Fibroblast of pulmonary artery (primary cell): ENCODE measurements at regions not wholly inside any gene's neighbourhood (a gene's known extent, or its start where the extent isn't known, plus 50 kb on each side); places are given as distances from the start of the nearest gene placed in this dataset.

Experiments
- DNase-seq: peaks from one replicate; pipeline ENCODE4 v3.0.0-alpha.2; 2010; ENCODE audit warnings: low read depth
- H3K4me3 ChIP-seq: replicated peaks from 2 replicates; pipeline ENCODE4 v1.5.1; 2011; ENCODE audit warnings: low read depth, mild to moderate bottlenecking, control low read depth, low read length, moderate library complexity
- TF ChIP-seq, protein P1 (sequence below): IDR thresholded peaks from 2 replicates; pipeline ENCODE4 v1.5.1; 2011; ENCODE audit warnings: mild to moderate bottlenecking, control low read depth, low read length, inconsistent platforms; ENCODE audit errors: missing control alignments

DNA sequence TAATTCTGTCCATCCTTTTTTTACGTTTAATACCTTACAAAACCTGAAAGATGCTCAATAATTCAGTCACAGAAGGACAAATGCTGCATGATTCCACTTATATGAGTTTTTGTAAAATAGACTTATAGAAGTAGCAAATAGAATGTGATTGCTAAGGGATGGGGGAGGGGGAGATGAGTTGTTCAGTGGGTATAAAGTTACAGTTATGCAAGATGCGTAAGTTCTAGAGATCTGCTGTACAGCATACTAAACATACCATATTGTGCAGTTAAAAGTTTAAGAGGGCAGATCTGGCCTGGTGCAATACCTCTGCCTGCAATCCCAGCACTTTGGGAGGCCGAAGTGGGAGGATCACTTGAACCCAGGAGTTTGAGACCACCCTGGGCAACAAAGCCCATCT, 78.8 kb downstream of the TET3 start:
- TF ChIP-seq, protein P1, sequence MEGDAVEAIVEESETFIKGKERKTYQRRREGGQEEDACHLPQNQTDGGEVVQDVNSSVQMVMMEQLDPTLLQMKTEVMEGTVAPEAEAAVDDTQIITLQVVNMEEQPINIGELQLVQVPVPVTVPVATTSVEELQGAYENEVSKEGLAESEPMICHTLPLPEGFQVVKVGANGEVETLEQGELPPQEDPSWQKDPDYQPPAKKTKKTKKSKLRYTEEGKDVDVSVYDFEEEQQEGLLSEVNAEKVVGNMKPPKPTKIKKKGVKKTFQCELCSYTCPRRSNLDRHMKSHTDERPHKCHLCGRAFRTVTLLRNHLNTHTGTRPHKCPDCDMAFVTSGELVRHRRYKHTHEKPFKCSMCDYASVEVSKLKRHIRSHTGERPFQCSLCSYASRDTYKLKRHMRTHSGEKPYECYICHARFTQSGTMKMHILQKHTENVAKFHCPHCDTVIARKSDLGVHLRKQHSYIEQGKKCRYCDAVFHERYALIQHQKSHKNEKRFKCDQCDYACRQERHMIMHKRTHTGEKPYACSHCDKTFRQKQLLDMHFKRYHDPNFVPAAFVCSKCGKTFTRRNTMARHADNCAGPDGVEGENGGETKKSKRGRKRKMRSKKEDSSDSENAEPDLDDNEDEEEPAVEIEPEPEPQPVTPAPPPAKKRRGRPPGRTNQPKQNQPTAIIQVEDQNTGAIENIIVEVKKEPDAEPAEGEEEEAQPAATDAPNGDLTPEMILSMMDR = no peak
- DNase-seq = peak; percentile 5
- H3K4me3 ChIP-seq = no peak overlapping the region

DNA sequence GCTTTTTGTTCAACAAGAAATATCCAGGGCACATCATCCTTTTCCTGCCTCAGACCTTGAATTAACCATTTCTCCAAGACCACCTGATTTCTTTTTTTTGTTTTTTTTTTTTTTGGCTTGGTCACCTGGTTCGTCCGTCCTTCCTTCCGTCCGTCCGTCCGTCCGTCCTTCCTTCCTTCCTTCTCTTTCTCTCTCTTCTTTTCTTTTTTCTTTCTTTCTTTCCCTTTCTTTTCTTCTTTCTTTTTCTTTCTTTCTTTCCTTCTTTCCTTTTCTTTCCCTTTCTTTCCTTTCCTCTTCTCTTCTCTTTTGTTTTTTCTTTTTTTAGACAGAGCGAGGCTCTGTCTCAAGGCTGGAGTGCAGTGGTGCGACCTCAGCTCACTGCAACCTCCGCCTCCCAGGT, 80.7 kb downstream of the TET3 start:
- no peak overlapping the region for H3K4me3 ChIP-seq
- TF ChIP-seq, protein P1 = no peak
- no peak for DNase-seq

DNA sequence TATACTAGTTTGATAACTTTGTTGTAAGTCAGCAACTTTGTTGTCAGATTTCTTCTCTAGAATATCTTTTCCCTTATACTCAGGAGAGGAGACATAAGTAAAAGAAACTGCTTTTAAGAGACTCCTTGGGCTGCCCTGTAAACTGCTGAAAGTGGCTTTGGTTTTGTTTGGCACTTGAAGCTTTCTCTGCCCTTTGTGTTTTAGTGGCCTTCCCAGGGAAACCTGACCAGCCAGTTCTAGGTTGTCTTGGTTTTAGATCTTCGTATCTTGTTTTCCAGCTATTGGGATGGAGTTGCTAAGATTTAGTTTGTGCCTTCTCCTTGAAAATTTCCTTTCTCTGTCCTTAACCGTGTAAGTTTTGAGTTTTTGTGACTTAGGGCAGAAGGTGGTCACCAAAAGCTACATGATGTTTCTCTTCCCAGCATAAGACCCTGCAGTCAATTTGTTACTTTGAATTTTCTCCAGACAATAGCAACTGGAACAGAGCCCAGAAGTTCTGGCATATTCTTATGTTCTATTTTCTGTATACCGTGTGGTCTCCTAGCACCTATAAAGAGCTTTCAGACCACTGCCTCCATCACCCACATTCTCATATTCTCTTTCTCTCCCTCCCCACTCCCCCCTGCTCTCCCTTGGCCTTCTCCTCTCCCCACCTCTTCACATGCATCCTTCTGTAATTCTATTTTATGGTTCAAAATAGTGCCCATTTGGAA, 81.1 kb downstream of the BOLA3 start:
- no peak overlapping the region for H3K4me3 ChIP-seq
- peak; percentile 57 for DNase-seq
- TF ChIP-seq, protein P1 = no peak

DNA sequence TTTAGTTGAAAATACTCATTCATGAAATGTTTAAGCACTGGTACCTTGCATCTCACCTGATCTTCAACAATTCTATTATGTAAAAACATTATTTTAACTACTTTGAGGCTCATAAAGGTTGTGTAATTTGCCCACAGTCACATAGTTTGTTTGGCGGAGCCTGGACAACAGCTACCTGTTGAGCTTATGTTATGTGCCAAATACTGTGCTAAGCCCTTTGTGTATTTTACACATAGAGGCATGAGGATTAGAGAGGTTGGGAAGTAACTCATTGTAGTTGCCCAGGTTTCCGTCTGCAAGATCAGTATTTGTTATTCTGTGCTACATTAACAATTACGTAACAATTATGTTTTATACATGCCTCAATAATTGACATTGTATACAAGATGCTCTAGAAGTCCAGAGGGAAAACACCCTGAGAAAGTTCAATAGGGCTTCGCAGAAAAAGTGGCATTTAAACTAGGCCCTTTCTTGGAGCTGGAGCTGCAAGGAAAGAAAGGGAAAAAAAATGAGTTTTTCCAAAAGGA, 80.4 kb downstream of the BOLA3 start:
- H3K4me3 ChIP-seq = no peak overlapping the region
- TF ChIP-seq, protein P1 = no peak
- DNase-seq = no peak

DNA sequence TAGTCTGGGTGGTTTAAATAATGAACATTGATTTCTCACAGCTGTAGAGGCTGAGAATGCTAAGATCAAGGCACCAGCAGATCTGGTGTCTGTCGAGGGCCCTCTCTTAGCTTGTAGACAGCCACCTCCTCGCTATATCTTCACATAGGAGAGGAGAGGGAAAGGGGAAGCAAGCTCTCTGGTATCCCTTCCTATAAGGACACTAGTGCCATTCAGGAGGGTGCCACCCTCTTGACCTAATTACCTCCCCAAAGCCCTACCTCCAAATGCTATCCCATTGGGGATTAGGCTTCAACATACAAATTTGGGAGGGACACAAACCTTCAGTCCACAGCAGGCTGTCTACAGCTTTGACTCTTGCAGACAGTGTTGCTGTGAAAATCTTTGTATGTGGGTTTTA, 76.7 kb downstream of the BOLA3 start:
- TF ChIP-seq, protein P1 = no peak
- no peak for DNase-seq
- no peak overlapping the region for H3K4me3 ChIP-seq

DNA sequence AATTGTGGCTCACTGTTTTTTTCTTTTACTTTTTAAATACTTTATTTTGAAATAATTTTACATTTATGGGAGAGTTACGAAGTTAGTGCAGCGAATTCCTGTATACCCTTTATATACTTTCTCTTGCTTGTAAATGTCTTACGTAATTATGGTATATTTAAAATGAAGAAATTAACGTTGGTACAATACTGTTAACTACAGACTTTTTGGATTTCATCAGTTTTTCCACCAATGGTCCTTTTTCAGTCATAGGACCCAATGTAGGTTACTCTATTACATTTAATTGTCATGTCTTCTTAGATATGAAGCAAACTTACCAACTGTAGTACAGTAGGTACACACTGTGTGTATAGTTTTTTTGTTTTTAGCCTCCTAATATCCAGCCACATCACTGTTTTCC, 76.3 kb downstream of the BOLA3 start:
- no peak for DNase-seq
- no peak overlapping the region for H3K4me3 ChIP-seq

DNA sequence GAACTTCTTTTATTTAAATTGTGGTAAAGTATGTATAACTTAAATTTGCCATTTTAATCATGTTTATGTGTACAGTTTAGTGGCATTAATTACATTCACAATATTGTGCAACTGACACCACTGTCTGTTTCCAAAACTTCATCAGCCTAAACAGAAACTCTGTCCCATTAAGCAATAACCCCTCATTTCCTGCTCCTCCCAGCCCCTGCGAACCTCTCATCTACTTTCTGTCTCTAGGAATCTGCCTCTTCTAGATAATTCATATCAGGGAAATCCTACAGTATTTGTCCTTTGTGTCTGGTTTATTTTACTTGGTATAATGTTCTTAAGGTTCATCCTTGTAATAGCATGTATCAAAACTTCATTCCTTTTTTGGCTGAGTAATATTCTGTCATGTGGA, 75.1 kb downstream of the BOLA3 start:
- H3K4me3 ChIP-seq = no peak overlapping the region
- no peak for DNase-seq
- TF ChIP-seq, protein P1 = no peak

More for the DNA sequence above, 76.3 kb downstream of the BOLA3 start:
- TF ChIP-seq, protein P1 = no peak
